HG03342 (cell line): ENCODE measurements at regions not wholly inside any gene's neighbourhood (a gene's known extent, or its start where the extent isn't known, plus 50 kb on each side); places are given as distances from the start of the nearest gene placed in this dataset.

Source experiments
- ATAC-seq: cut with Tn5 transposase; IDR thresholded peaks from one replicate; pipeline ENCODE4 v1.9.1; 2021; ENCODE audit warnings: mild to moderate bottlenecking, moderate library complexity; ENCODE audit not compliant: unreplicated experiment

GRCh38 chr2:18467749-18468360 is 92.6 kb downstream of the RDH14 start:
- ATAC-seq = no peak

- ATAC-seq = no peak
Observed at GRCh38 chr2:18465979-18466378, 94.5 kb downstream of the RDH14 start.

- ATAC-seq = no peak
Observed at GRCh38 chr2:18464913-18465312, 95.5 kb downstream of the RDH14 start.

- no peak for ATAC-seq
Observed at GRCh38 chr2:18456026-18456425, 104.4 kb downstream of the RDH14 start.

- ATAC-seq = no peak
Observed at GRCh38 chr2:18455236-18455862, 105.1 kb downstream of the RDH14 start.

GRCh38 chr2:18454692-18455235 is 105.7 kb downstream of the RDH14 start:
- no peak for ATAC-seq

GRCh38 chr2:18446715-18447114 is 113.7 kb downstream of the RDH14 start:
- ATAC-seq = no peak

- ATAC-seq = no peak
Observed at GRCh38 chr2:18445433-18446320, 114.8 kb downstream of the RDH14 start.

- no peak for ATAC-seq
Observed at GRCh38 chr2:18444806-18445205, 115.6 kb downstream of the RDH14 start.

GRCh38 chr2:18441583-18441982 is 118.9 kb downstream of the RDH14 start:
- no peak for ATAC-seq

- no peak for ATAC-seq
Observed at GRCh38 chr2:18440777-18441176, 119.7 kb downstream of the RDH14 start.

- ATAC-seq = no peak
Observed at GRCh38 chr2:18440141-18440661, 120.3 kb downstream of the RDH14 start.

- ATAC-seq = no peak
Observed at GRCh38 chr2:18439716-18440115, 120.7 kb downstream of the RDH14 start.

- no peak for ATAC-seq
Observed at GRCh38 chr2:18437909-18438308, 122.5 kb downstream of the RDH14 start.

- ATAC-seq = no peak
Observed at GRCh38 chr2:18436503-18437005, 123.9 kb downstream of the RDH14 start.

GRCh38 chr2:18435426-18436037 is 124.9 kb downstream of the RDH14 start:
- ATAC-seq = no peak

- ATAC-seq = no peak
Observed at GRCh38 chr2:18433872-18434271, 126.6 kb downstream of the RDH14 start.

- ATAC-seq = no peak
Observed at GRCh38 chr2:18432999-18433398, 127.5 kb downstream of the RDH14 start.

GRCh38 chr2:18430996-18431748 is 129.3 kb downstream of the RDH14 start:
- ATAC-seq = no peak

- no peak for ATAC-seq
Observed at GRCh38 chr2:18428516-18428915, 131.9 kb downstream of the RDH14 start.
